NT2/D1 (cell line): ENCODE measurements at regions not wholly inside any gene's neighbourhood (a gene's known extent, or its start where the extent isn't known, plus 50 kb on each side); places are given as distances from the start of the nearest gene placed in this dataset.

Source experiments
- SUZ12 ChIP-seq: IDR thresholded peaks from 2 replicates; pipeline ENCODE4 v1.6.1; 2011; ENCODE audit not compliant: insufficient read length, insufficient read depth; ENCODE audit errors: extremely low read depth
- YY1 ChIP-seq: IDR thresholded peaks from 2 replicates; pipeline ENCODE4 v1.6.1; 2011; ENCODE audit not compliant: insufficient read length, insufficient read depth
- ZNF274 ChIP-seq: IDR thresholded peaks from 2 replicates; pipeline ENCODE4 v1.6.1; 2011; ENCODE audit warnings: mild to moderate bottlenecking, low read depth, low read length

DNA sequence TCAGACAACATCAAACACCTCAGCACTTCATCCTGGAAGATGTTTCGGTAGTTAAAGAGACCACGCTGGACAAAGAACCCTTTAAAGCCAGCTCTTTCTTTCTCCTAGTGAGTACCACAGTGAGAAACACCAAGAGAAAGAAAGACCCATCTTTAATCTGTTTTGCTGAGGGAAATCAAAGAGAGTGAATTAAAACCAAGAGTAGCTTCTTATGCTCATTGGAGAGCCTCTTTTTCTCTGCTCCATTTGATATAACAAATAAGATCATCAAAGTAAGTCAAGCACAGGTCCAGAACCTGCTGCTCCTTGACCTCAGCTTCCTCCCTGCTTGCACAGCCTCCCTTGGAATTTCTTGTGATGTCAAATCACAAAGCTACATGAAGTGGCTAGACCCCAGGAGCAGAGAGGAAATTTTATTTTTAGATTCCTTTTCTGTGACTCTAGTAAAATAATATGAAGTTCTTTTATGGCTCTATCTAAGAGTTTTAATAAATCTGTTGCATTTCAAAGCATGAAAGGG lies 436.4 kb downstream of the C3orf38 start:
- TF ChIP-seq YY1 (no peak), ZNF274 (no peak), SUZ12 (no peak)
